ENCODE measurements at regions not wholly inside any gene's neighbourhood (a gene's known extent, or its start where the extent isn't known, plus 50 kb on each side); places are given as distances from the start of the nearest gene placed in this dataset.
A peak's percentile ranks its signal among the peaks of the same experiment; 100 is the strongest.
"Not testable (repeated sequence)": the region's sequence is repeated elsewhere in the genome, so short reads cannot be mapped to it uniquely, and the experiment has no call there.

DNA sequence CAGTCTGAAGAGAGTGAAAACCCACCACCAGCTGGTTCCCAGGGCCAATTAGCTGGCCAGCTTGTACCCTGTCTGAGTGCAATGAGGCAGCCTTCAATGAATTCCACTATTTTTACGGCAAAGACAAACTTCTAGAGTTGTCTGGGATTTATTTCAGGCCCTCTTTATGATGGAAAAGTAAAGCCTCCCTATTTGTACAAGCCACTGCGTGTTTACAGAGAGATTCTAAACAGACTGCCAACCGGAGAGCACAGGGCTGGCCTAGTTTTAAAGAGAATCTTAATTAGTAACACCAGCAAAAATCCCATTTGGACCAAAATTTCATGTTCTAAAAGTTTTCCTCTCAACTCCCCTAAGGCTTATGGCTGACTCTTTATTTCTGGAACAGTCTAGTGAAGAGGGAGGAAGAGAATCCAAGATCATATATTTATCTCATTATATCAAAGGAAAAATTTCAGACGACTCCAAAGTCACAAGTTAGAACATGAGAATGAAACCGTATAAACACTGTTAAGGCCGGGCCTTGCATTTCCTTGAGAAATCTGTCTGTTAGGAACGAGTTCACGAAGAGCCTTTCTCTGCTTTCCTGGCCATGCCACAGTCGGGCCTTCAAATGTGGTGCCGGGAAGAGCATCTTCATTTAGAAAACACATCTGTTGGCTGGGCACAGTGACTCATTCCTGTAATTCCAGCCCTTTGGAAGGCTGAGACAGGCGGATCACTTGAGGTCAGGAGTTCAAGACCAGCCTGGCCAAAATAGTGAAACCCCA lies 724.6 kb upstream of the NRP1 start:
- no peak for DNase-seq

DNA sequence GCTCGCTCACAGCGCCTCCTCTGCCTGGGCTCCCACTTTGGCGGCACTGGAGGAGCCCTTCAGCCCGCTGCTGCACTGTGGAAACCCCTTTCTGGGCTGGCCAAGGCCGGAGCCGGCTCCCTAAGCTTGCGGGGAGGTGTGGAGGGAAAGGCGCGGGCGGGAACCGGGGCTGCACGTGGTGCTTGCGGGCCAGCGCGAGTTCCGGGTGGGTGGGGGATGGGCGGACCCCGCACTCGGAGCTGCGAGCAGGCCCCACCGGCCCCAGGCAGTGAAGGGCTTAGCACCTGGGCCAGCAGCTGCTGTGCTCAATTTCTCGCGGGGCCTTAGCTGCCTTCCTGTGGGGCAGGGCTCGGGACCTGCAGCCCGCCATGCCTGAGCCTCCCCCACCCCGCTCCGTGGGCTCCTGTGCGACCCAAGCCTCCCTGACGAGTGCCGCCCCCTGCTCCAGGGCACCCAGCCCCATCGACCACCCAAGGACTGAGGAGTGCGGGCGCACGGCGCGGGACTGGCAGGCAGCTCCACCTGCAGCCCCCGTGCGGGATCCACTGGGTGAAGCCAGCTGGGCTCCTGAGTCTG lies 721.0 kb upstream of the NRP1 start:
- DNase-seq: not testable (repeated sequence)

- DNase-seq: peak; percentile 17
Measured at GRCh38 chr10:34049887-34050286, 715.4 kb upstream of the NRP1 start.

DNA sequence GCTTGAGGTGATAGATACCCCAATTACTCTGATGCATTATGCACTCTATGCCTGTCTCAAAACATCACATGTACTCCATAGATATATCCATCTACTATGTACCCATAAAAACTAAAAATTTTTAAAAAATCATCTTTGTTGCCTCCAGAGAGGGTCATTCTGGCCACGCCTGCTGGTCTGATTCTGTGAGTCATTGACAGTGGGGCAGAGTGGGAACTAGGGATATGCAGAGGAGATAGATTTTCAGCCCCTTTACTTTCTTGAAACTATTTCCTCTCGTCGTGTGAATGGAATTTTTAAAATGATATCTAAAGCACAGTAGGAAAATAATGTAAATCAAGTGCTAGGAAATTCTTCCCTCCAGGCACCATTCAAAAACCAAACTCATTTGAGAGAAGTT lies 715.0 kb upstream of the NRP1 start:
- no peak for DNase-seq

DNA sequence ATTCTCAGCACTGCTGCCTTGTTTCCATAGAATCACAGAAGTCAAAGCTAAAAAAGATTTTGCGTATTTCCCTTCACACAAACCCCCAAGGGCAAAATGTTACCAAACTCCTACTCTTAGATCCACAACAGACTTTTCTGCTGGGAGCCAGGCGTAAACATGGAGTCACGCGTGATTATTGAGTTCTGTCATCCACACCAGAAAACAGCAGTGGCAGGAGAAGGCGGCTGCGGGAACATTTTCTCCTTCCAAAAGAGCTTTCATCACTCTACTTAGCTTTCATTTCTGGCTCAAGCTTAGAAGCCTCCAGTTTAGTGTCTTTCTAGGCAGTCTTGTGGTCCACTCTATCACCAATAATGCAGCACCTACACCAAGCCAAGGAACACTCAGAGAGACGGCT lies 712.9 kb upstream of the NRP1 start:
- DNase-seq: no peak

DNA sequence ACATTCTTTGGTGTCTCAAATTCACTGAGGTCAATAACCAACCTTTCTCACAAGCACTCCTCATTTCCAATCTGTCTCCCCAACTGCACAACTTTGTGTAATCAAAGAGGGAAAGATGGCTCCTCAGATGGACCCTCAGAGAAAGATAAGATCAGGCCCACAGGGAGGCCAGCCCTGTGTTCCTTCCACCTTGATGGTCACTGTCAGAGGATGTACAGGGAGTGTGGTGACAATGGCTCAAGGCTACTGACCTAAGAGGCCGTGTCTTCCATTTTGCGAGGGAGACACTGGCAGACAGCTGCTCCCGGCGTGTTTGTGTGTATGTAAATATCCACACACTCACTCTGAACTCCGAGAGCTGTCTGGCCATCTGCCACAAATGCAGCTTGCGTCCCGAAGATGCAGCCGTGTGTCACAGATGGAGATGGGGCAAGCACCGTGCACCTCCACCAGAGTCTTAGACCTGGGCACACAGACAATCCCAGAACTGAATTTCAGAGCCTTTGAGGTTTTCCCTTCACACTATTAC lies 712.1 kb upstream of the NRP1 start:
- no peak for DNase-seq

GRCh38 chr10:34045571-34046190 lies 711.2 kb upstream of the NRP1 start:
- DNase-seq: no peak

- DNase-seq: no peak
Measured at GRCh38 chr10:34041871-34042270, 707.4 kb upstream of the NRP1 start.

GRCh38 chr10:34037499-34037898 lies 703.0 kb upstream of the NRP1 start:
- DNase-seq: no peak

DNA sequence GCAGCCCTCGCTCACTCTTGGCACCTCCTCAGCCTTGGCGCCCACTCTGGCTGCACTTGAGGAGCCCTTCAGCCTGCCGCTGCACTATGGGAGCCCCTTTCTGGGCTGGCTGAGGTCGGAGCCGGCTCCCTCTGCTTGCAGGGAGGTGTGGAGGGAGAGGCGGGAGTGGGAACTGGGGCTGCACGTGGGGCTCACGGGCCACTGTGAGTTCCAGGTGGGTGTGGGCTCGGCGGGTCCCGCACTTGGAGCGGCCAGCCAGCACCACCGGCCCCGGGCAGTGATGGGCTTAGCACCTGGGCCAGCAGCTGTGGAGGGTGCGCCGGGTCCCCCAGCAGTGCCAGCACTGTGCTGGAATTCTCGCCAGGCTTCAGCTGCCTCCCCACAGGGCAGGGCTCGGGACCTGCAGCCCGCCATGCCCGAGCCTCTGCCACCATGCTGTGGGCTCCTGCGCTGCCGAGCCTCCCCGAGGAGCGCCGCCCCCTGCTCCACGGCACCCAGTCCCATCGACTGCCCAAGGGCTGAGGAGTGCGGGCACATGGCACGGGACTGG lies 700.8 kb upstream of the NRP1 start:
- not testable (repeated sequence) for DNase-seq

GRCh38 chr10:34033078-34033477 lies 698.6 kb upstream of the NRP1 start:
- no peak for DNase-seq

DNA sequence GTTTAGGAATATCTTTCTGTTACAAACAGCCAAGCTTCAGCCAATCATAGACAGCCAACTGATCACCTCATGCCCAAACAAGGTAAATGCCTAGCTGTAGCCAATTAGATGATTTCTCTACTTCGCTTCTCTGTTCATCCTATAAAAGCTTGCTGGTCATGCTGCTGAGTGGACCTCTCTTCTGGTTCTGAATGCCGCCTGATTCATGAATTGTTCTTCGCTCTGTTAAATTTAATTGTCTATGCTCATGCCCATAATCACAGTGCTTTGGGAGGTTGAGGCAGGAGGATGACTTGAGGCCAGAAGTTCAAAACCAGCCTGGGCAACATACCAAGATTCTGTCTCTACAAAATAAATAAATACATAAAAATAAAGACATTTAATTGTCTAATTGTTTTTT lies 698.1 kb upstream of the NRP1 start:
- no peak for DNase-seq

DNA sequence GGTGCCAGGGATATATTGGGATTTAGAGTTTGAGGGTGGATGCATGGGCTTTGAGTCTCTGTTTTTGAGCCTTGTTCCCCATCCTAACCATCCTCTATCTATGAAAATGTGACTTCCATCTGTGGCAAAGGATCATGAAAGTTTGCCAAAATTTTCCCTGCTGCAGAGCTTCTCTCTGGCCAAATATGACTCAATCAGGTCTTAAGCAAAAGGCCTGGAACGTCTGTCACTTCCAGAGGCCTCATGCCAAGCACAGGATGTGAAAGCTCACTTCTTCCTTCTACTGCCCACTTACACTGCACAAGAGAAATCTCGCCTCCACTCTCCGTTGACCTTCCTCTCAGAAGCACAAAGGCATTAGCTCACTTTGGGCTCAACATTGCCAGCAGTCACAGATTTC lies 696.9 kb upstream of the NRP1 start:
- no peak for DNase-seq

GRCh38 chr10:34029455-34029854 lies 695.0 kb upstream of the NRP1 start:
- no peak for DNase-seq

GRCh38 chr10:34028936-34029335 lies 694.5 kb upstream of the NRP1 start:
- DNase-seq: no peak

- DNase-seq: no peak
Measured at GRCh38 chr10:34024693-34025425, 690.4 kb upstream of the NRP1 start.

GRCh38 chr10:34024282-34024681 lies 689.8 kb upstream of the NRP1 start:
- DNase-seq: no peak

DNA sequence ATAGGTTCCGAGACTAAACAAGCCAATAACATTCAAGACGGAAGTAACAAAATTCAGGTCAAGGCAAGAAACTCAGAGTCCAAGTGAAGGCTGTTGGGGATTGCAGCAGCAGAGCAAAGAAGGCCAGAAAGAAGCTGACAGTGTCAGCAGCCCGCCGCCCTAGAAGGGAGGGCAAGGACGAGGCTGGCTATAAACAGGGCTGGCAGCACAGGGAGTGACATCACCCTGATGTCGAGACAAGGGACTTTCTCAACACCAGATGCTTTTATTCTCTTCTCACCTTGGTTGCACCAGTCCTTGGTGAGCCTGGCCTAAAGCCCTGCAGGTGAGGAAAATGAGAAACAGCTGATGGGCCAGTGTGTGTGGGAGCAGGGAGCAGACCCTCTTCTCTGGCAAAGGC lies 687.7 kb upstream of the NRP1 start:
- DNase-seq: no peak

- DNase-seq: no peak
Measured at GRCh38 chr10:34018784-34019183, 684.3 kb upstream of the NRP1 start.

- no peak for DNase-seq
Measured at GRCh38 chr10:34018129-34018528, 683.7 kb upstream of the NRP1 start.

- no peak for DNase-seq
Measured at GRCh38 chr10:34017281-34017680, 682.8 kb upstream of the NRP1 start.

- DNase-seq: no peak
Measured at GRCh38 chr10:34016576-34016975, 682.1 kb upstream of the NRP1 start.

DNA sequence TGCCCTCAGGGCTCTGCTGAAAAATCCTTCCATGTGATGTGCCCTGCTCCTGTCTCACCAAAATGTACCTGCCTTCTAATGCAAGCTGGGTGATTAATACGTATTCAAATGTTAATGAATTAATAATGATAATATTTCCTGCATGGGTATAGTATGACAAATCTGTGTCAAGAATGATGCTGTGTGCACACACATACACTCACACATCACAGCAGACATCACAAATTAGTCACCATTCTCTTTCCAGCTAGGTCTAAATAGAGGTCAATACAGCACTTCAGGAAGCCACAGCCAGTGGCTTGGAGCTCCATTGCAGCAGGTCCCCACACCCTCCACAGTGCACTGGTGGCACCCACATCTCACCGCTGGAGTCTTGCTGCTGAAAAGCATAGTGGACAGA lies 681.2 kb upstream of the NRP1 start:
- DNase-seq: no peak

All from stimulated activated CD4-positive, alpha-beta T cell treated with anti-CD3 and anti-CD28 coated beads, Interleukin-4, amount 100 ng/mL, for 1 hour (primary cell).